ENCODE measurements at regions not wholly inside any gene's neighbourhood (a gene's known extent, or its start where the extent isn't known, plus 50 kb on each side); places are given as distances from the start of the nearest gene placed in this dataset.

GRCh38 chr22:17281440-17281841, 62.2 kb upstream of the ADA2 start:
- TF ChIP-seq, protein P1, sequence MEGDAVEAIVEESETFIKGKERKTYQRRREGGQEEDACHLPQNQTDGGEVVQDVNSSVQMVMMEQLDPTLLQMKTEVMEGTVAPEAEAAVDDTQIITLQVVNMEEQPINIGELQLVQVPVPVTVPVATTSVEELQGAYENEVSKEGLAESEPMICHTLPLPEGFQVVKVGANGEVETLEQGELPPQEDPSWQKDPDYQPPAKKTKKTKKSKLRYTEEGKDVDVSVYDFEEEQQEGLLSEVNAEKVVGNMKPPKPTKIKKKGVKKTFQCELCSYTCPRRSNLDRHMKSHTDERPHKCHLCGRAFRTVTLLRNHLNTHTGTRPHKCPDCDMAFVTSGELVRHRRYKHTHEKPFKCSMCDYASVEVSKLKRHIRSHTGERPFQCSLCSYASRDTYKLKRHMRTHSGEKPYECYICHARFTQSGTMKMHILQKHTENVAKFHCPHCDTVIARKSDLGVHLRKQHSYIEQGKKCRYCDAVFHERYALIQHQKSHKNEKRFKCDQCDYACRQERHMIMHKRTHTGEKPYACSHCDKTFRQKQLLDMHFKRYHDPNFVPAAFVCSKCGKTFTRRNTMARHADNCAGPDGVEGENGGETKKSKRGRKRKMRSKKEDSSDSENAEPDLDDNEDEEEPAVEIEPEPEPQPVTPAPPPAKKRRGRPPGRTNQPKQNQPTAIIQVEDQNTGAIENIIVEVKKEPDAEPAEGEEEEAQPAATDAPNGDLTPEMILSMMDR (IDR thresholded peaks at IDR 0.05), result no peak
- no peak for TF ChIP-seq EZH2 (IDR thresholded peaks at IDR 0.05)
- TF ChIP-seq EZH2phosphoT487 (IDR thresholded peaks at IDR 0.05), result no peak

All from neural progenitor cell (in vitro differentiated cells).